Mucosa of descending colon (tissue), 3 donors: ENCODE measurements at regions not wholly inside any gene's neighbourhood (a gene's known extent, or its start where the extent isn't known, plus 50 kb on each side); places are given as distances from the start of the nearest gene placed in this dataset.

Experiments used
- ATAC-seq: fragments of 200-7000 bp; cut with Tn5 transposase; one replicate; pipeline ENCODE4 v1.9.1; 2020; ENCODE audit warnings: mild to moderate bottlenecking, moderate library complexity
- DNase-seq, 3 donors: peaks; one replicate each; pipeline ENCODE4 v3.0.0-alpha.2; 2020
- H3K36me3 ChIP-seq: fragments of 200-600 bp; one replicate; pipeline ENCODE4 v1.8.0; 2021; ENCODE audit warnings: low read depth, mild to moderate bottlenecking
- H3K4me1 ChIP-seq: fragments of 200-600 bp; one replicate; pipeline ENCODE4 v1.8.0; 2021; ENCODE audit warnings: low read depth, mild to moderate bottlenecking
- H3K4me3 ChIP-seq: fragments of 200-600 bp; one replicate; pipeline ENCODE4 v1.8.0; 2021; ENCODE audit warnings: mild to moderate bottlenecking
- H3K9me3 ChIP-seq: fragments of 200-600 bp; one replicate; pipeline ENCODE4 v1.8.0; 2021; ENCODE audit warnings: mild to moderate bottlenecking
- CTCF ChIP-seq: fragments of 200-600 bp; IDR thresholded peaks from one replicate; pipeline ENCODE4 v1.8.0; 2022; ENCODE audit warnings: antibody characterized with exemption, mild to moderate bottlenecking
- intact Hi-C, 2 donors: fragments of 100-400 bp; cut with DNase I in 1 of 2; cut with micrococcal nuclease in 1 of 2; formaldehyde crosslinking; loops; one replicate each; pipeline versions ENCODE4 v1.11.0 to v1.11.1; 2022; cut with DNase I, micrococcal nuclease
- donor health status: DM: no; HTN: no; CAD: no; lungs with moderate emphysema.
- donor health status: DM: no; HTN: no; CAD: no.
- donor health status: DM: no; HTN: yes; CAD: no.

GRCh38 chr18:25759111-25759510 lies 331.3 kb downstream of the SS18 start:
- ATAC-seq (no peak), DNase-seq (no peak)
- TF ChIP-seq CTCF: no peak
- H3K9me3 ChIP-seq: no peaks in the 10 kb centered on the region
- intact Hi-C loops: no loop called here
- no peaks in the 10 kb centered on the region for H3K4me1 ChIP-seq
- no peak overlapping the region for H3K4me3 ChIP-seq
- H3K36me3 ChIP-seq: no peaks in the 10 kb centered on the region

DNA sequence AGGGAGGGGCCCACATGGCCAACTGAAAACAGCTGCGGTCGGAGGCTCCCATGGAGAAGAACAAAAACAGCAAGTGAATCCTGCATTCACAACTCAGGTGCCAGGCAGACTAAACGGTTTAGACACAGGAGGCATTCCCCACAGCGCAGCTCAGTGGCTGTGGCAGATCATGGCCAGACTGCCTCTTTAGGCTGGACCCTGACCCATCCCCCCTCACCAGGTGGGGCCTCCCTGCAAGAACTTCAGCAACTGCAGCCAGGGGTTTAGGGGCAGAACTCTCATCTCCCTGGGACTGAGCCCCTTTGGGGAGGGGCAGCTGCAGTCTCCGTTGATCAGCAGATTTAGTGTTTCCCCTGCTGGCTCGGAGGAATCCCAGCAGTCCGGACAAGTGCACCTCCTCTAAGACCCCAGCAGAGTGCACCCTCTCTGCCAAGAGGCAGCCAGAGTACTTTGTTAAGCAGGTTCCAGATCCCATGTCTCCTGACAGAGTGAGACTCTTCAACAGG lies 346.7 kb downstream of the SS18 start:
- intact Hi-C loops: no loop called here
- DNase-seq: no peak
- no peaks in the 10 kb centered on the region for H3K4me1 ChIP-seq
- ATAC-seq: no peak
- H3K4me3 ChIP-seq: no peak overlapping the region
- no peaks in the 10 kb centered on the region for H3K36me3 ChIP-seq
- no peak for TF ChIP-seq CTCF
- H3K9me3 ChIP-seq: no peaks in the 10 kb centered on the region

- DNase-seq (no peak), ATAC-seq (no peak)
- Histone ChIP-seq H3K4me3 (no peak overlapping the region), H3K36me3 (no peaks in the 10 kb centered on the region), H3K4me1 (no peaks in the 10 kb centered on the region), H3K9me3 (no peaks in the 10 kb centered on the region)
- TF ChIP-seq CTCF: no peak
- intact Hi-C loops: no loop called here
Measured at GRCh38 chr18:25739376-25739775, 351.0 kb downstream of the SS18 start.

DNA sequence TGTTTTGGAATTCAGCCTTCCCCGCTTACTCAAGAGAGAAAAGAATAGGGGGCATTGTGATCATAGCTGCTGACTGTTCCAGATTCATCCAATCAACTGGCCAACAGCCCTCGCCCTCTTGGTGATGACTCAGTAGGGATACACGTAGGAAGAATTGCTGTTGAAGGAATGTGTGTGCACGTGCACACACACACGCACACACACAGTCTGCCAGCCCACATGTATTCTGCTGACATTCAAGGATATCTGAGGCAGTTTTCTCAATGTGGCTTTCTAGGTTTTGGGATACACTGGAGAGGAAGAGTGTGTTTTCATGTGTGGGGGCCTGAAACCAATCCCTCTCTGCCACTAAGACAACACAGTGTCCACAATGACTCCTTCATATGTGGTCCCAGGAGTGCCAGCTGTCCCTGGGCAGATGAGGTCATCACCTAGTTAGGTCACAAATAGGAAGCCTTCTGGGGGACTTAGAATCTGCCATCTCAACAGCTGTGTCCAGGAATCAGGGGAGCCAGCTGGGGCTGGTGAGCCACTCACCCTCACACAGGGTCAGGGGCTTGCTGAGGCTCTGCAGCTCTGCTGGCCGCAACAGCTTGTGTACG lies 352.6 kb downstream of the SS18 start:
- no peak for ATAC-seq
- TF ChIP-seq CTCF: no peak
- Histone ChIP-seq H3K4me3 (no peak overlapping the region), H3K4me1 (no peaks in the 10 kb centered on the region), H3K9me3 (no peaks in the 10 kb centered on the region), H3K36me3 (no peaks in the 10 kb centered on the region)
- intact Hi-C loops: no loop called here
- no peak for DNase-seq

GRCh38 chr18:25736516-25736915 lies 353.9 kb downstream of the SS18 start:
- Histone ChIP-seq H3K4me1 (no peaks in the 10 kb centered on the region), H3K9me3 (no peaks in the 10 kb centered on the region), H3K36me3 (no peaks in the 10 kb centered on the region), H3K4me3 (no peak overlapping the region)
- no peak for TF ChIP-seq CTCF
- DNase-seq (no peak), ATAC-seq (no peak)
- intact Hi-C loops: no loop called here

- intact Hi-C loops: no loop called here
Measured at GRCh38 chr18:25735459-25735858, 355.0 kb downstream of the SS18 start.

More at GRCh38 chr18:25735459-25735858, 355.0 kb downstream of the SS18 start:
- Histone ChIP-seq H3K36me3 (no peaks in the 10 kb centered on the region), H3K9me3 (no peaks in the 10 kb centered on the region), H3K4me1 (no peaks in the 10 kb centered on the region), H3K4me3 (no peak overlapping the region)
- no peak for ATAC-seq
- DNase-seq: no peak
- no peak for TF ChIP-seq CTCF
